GM23338 (cell line): ENCODE measurements at regions not wholly inside any gene's neighbourhood (a gene's known extent, or its start where the extent isn't known, plus 50 kb on each side); places are given as distances from the start of the nearest gene placed in this dataset.

Experiments
- ATAC-seq: fragments of 200-7000 bp; cut with Tn5 transposase; 3 replicates; pipeline ENCODE4 v1.9.1; 2020
- DNase-seq: peaks from one replicate; pipeline ENCODE4 v3.0.0-alpha.2; 2015; ENCODE audit warnings: low spot score
- H2AFZ ChIP-seq: fragments of 200-600 bp; sonication (generic); 2 replicates; pipeline ENCODE4 v1.8.0; 2016; ENCODE audit warnings: antibody characterized with exemption, mild to moderate bottlenecking, moderate library complexity
- H3F3A ChIP-seq: fragments of 200-600 bp; sonication (generic); replicated peaks from 2 replicates; pipeline ENCODE4 v1.8.0; 2017; ENCODE audit warnings: antibody characterized with exemption, mixed run types, low read depth
- H3K27ac ChIP-seq: fragments of 200-600 bp; sonication (generic); 2 replicates; pipeline ENCODE4 v1.6.1; 2016; ENCODE audit warnings: low read depth
- H3K27me3 ChIP-seq: fragments of 200-600 bp; sonication (generic); 2 replicates; pipeline ENCODE4 v1.8.0; 2016; ENCODE audit warnings: mild to moderate bottlenecking, mixed run types, moderate library complexity; ENCODE audit not compliant: insufficient read depth
- H3K36me3 ChIP-seq: fragments of 200-600 bp; sonication (generic); 2 replicates; pipeline ENCODE4 v1.8.0; 2016; ENCODE audit warnings: mild to moderate bottlenecking; ENCODE audit not compliant: insufficient read depth
- H3K4me1 ChIP-seq: fragments of 200-600 bp; sonication (generic); 2 replicates; pipeline ENCODE4 v1.8.0; 2016; ENCODE audit warnings: mild to moderate bottlenecking, moderate library complexity; ENCODE audit not compliant: insufficient read depth
- H3K4me2 ChIP-seq: fragments of 200-600 bp; sonication (generic); 2 replicates; pipeline ENCODE4 v1.7.1; 2017; ENCODE audit warnings: mixed run types
- H3K4me3 ChIP-seq: fragments of 200-600 bp; sonication (generic); 2 replicates; pipeline ENCODE4 v1.6.1; 2016; ENCODE audit warnings: mixed run types
- H3K79me2 ChIP-seq: fragments of 200-600 bp; sonication (generic); replicated peaks from 2 replicates; pipeline ENCODE4 v1.8.0; 2017; ENCODE audit warnings: mild to moderate bottlenecking; ENCODE audit not compliant: insufficient read depth
- H3K9me2 ChIP-seq: fragments of 200-600 bp; sonication (generic); 2 replicates; pipeline ENCODE4 v1.8.0; 2017; ENCODE audit not compliant: insufficient read depth
- H4K20me1 ChIP-seq: fragments of 200-600 bp; sonication (generic); replicated peaks from 2 replicates; pipeline ENCODE4 v1.8.0; 2017; ENCODE audit warnings: mild to moderate bottlenecking; ENCODE audit not compliant: insufficient read depth
- H3K27ac Mint-ChIP-seq: 2 replicates; pipeline ENCODE4 v1.8.0; 2020; ENCODE audit warnings: inconsistent platforms, mild to moderate bottlenecking, moderate library complexity, mixed read lengths
- H3K27me3 Mint-ChIP-seq: 3 replicates; pipeline ENCODE4 v1.8.0; 2022; ENCODE audit warnings: low read depth, mild to moderate bottlenecking, moderate library complexity, mixed read lengths, inconsistent platforms; ENCODE audit not compliant: insufficient read depth, poor library complexity
- H3K36me3 Mint-ChIP-seq: 3 replicates; pipeline ENCODE4 v1.8.0; 2021; ENCODE audit warnings: low read depth, mild to moderate bottlenecking, inconsistent platforms, moderate library complexity, mixed read lengths
- H3K4me1 Mint-ChIP-seq: 3 replicates; pipeline ENCODE4 v1.8.0; 2020; ENCODE audit warnings: mild to moderate bottlenecking, inconsistent platforms, mixed read lengths
- H3K4me3 Mint-ChIP-seq: 3 replicates; pipeline ENCODE4 v1.8.0; 2021; ENCODE audit warnings: moderate library complexity, mild to moderate bottlenecking, inconsistent platforms, mixed read lengths
- H3K9me3 Mint-ChIP-seq: 3 replicates; pipeline ENCODE4 v1.8.0; 2020; ENCODE audit warnings: moderate library complexity, mild to moderate bottlenecking, inconsistent platforms, mixed read lengths
- CREB1 ChIP-seq: fragments of 250-450 bp; sonication (Bioruptor Pico); IDR thresholded peaks from 2 replicates; pipeline ENCODE4 v1.5.0; 2020; ENCODE audit warnings: low read depth, mild to moderate bottlenecking, moderate library complexity
- EZH2 ChIP-seq: fragments of 200-600 bp; sonication (generic); IDR thresholded peaks from one replicate; pipeline ENCODE4 v1.8.0; 2017; ENCODE audit warnings: antibody characterized with exemption, mild to moderate bottlenecking, low read depth; ENCODE audit not compliant: unreplicated experiment
- EZH2phosphoT487 ChIP-seq: fragments of 200-600 bp; sonication (generic); IDR thresholded peaks from one replicate; pipeline ENCODE4 v1.8.1; 2018; ENCODE audit warnings: antibody characterized with exemption; ENCODE audit not compliant: unreplicated experiment
- JUNB ChIP-seq: IDR thresholded peaks from one replicate; pipeline ENCODE4 v1.6.1; 2016; ENCODE audit warnings: antibody characterized with exemption; ENCODE audit not compliant: unreplicated experiment
- NANOG ChIP-seq: IDR thresholded peaks from 2 replicates; pipeline ENCODE4 v1.6.1; 2016; ENCODE audit warnings: antibody characterized with exemption, borderline replicate concordance
- POLR2AphosphoS5 ChIP-seq: IDR thresholded peaks from 2 replicates; pipeline ENCODE4 v1.6.1; 2016; ENCODE audit warnings: antibody characterized with exemption, low read depth
- STAT1 ChIP-seq: IDR thresholded peaks from one replicate; pipeline ENCODE4 v1.6.1; 2016; ENCODE audit warnings: antibody characterized with exemption; ENCODE audit not compliant: unreplicated experiment
- ZNF114 ChIP-seq: fragments of 250-450 bp; sonication (Bioruptor Pico); IDR thresholded peaks from 2 replicates; pipeline ENCODE4 v1.5.0; 2020; ENCODE audit warnings: mild to moderate bottlenecking, moderate library complexity
- ZNF331 ChIP-seq: fragments of 250-450 bp; sonication (Bioruptor Pico); IDR thresholded peaks from 2 replicates; pipeline ENCODE4 v1.5.0; 2020; ENCODE audit warnings: low read depth, mild to moderate bottlenecking, moderate library complexity
- TF ChIP-seq, protein P1 (sequence below), 2 experiments: fragments of 200-600 bp in 1 of 2; sonication (generic) in 1 of 2; conservative IDR thresholded peaks; 2 replicates each; pipeline versions ENCODE4 v1.5.1 to v1.6.1; 2016 to 2017; ENCODE audit warnings: antibody characterized with exemption in 2 of 2, low read depth in 2 of 2, mild to moderate bottlenecking in 2 of 2, moderate library complexity in 1 of 2
- TF ChIP-seq, protein P2 (sequence below): IDR thresholded peaks from 2 replicates; pipeline ENCODE4 v1.6.1; 2016; ENCODE audit warnings: antibody characterized with exemption
- TF ChIP-seq, protein P3 (sequence below): fragments of 250-450 bp; sonication (Bioruptor Pico); IDR thresholded peaks from 2 replicates; pipeline ENCODE4 v1.5.0; 2020; ENCODE audit warnings: mild to moderate bottlenecking, moderate library complexity
- TF ChIP-seq, protein P4 (sequence below): IDR thresholded peaks from one replicate; pipeline ENCODE4 v1.6.1; 2018; ENCODE audit warnings: antibody characterized with exemption; ENCODE audit not compliant: unreplicated experiment

DNA sequence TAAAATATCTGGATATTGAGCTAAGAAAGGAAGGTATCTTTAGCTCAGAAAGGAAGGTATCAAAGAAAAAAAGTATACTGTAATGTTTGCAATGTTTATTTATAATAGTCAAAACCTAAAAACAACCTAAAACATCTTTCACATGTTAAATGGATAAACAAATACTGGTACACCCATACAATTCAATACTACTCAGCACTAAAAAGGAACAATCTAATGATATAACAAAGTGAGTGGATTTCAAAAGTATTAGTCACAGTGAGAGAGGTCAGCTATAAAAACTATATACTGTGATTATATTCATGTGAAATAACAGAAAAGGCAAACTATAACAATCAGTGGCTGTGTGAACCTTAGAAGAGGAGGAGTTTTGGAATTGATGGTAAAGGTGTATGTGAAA, 455.0 kb upstream of the FTMT start (continued):
- TF ChIP-seq, protein P1, sequence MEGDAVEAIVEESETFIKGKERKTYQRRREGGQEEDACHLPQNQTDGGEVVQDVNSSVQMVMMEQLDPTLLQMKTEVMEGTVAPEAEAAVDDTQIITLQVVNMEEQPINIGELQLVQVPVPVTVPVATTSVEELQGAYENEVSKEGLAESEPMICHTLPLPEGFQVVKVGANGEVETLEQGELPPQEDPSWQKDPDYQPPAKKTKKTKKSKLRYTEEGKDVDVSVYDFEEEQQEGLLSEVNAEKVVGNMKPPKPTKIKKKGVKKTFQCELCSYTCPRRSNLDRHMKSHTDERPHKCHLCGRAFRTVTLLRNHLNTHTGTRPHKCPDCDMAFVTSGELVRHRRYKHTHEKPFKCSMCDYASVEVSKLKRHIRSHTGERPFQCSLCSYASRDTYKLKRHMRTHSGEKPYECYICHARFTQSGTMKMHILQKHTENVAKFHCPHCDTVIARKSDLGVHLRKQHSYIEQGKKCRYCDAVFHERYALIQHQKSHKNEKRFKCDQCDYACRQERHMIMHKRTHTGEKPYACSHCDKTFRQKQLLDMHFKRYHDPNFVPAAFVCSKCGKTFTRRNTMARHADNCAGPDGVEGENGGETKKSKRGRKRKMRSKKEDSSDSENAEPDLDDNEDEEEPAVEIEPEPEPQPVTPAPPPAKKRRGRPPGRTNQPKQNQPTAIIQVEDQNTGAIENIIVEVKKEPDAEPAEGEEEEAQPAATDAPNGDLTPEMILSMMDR (conservative IDR thresholded peaks at IDR 0.05; ENCODE audit: low read depth in 2 of 2), result no peak

DNA sequence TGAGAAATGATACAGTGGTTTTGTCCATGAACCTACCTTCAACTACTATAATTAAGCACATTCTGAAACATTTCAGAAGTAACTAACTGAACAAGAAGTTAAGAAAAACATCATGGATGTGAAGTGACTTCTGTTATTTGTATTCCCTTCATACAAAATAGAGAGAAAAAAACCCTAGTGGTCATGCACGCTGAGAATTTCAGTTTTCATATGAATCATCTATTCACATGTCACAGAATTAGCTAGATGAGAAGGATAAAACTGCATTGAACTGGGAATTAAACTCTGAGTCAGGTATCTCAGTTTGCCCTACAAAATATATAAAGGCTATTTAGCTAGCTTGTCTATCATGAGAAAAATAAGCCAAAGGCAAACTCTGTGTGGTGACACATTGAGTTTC, 451.8 kb upstream of the FTMT start:
- Histone ChIP-seq H3K27ac (no peak overlapping the region), H3K4me2 (no peak overlapping the region), H3F3A (no peaks in the 10 kb centered on the region), H3K4me3 (no peak overlapping the region), H3K4me1 (no peaks in the 10 kb centered on the region), H3K79me2 (no peaks in the 10 kb centered on the region), H3K36me3 (0 out of 2 replicates have a peak, but pooled peaks cover 5% of the 10 kb centered on the region), H4K20me1 (no peaks in the 10 kb centered on the region), H2AFZ (no peak overlapping the region), H3K9me2 (0 out of 2 replicates have a peak, but pooled peaks cover 3% of the 10 kb centered on the region), H3K27me3 (no peaks in the 10 kb centered on the region)
- DNase-seq (no peak), ATAC-seq (no peak)
- no peaks in the 10 kb centered on the region for H3K27me3 Mint-ChIP-seq
- H3K27ac Mint-ChIP-seq, result no peak overlapping the region
- peaks cover 15% of the 10 kb centered on the region for H3K36me3 Mint-ChIP-seq
- H3K4me3 Mint-ChIP-seq, result no peak overlapping the region
- 0 out of 3 replicates have a peak, but pooled peaks cover 3% of the 10 kb centered on the region for H3K4me1 Mint-ChIP-seq
- H3K9me3 Mint-ChIP-seq, result peaks cover 24% of the 10 kb centered on the region
- TF ChIP-seq, protein P2, sequence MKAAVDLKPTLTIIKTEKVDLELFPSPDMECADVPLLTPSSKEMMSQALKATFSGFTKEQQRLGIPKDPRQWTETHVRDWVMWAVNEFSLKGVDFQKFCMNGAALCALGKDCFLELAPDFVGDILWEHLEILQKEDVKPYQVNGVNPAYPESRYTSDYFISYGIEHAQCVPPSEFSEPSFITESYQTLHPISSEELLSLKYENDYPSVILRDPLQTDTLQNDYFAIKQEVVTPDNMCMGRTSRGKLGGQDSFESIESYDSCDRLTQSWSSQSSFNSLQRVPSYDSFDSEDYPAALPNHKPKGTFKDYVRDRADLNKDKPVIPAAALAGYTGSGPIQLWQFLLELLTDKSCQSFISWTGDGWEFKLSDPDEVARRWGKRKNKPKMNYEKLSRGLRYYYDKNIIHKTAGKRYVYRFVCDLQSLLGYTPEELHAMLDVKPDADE, result no peak
- TF ChIP-seq NANOG (no peak), ZNF331 (CRISPR knock-in tag) (no peak), ZNF114 (CRISPR knock-in tag) (no peak), STAT1 (no peak), JUNB (no peak), POLR2AphosphoS5 (no peak), EZH2 (no peak), EZH2phosphoT487 (no peak), CREB1 (CRISPR knock-in tag) (no peak)
- TF ChIP-seq, protein P3, sequence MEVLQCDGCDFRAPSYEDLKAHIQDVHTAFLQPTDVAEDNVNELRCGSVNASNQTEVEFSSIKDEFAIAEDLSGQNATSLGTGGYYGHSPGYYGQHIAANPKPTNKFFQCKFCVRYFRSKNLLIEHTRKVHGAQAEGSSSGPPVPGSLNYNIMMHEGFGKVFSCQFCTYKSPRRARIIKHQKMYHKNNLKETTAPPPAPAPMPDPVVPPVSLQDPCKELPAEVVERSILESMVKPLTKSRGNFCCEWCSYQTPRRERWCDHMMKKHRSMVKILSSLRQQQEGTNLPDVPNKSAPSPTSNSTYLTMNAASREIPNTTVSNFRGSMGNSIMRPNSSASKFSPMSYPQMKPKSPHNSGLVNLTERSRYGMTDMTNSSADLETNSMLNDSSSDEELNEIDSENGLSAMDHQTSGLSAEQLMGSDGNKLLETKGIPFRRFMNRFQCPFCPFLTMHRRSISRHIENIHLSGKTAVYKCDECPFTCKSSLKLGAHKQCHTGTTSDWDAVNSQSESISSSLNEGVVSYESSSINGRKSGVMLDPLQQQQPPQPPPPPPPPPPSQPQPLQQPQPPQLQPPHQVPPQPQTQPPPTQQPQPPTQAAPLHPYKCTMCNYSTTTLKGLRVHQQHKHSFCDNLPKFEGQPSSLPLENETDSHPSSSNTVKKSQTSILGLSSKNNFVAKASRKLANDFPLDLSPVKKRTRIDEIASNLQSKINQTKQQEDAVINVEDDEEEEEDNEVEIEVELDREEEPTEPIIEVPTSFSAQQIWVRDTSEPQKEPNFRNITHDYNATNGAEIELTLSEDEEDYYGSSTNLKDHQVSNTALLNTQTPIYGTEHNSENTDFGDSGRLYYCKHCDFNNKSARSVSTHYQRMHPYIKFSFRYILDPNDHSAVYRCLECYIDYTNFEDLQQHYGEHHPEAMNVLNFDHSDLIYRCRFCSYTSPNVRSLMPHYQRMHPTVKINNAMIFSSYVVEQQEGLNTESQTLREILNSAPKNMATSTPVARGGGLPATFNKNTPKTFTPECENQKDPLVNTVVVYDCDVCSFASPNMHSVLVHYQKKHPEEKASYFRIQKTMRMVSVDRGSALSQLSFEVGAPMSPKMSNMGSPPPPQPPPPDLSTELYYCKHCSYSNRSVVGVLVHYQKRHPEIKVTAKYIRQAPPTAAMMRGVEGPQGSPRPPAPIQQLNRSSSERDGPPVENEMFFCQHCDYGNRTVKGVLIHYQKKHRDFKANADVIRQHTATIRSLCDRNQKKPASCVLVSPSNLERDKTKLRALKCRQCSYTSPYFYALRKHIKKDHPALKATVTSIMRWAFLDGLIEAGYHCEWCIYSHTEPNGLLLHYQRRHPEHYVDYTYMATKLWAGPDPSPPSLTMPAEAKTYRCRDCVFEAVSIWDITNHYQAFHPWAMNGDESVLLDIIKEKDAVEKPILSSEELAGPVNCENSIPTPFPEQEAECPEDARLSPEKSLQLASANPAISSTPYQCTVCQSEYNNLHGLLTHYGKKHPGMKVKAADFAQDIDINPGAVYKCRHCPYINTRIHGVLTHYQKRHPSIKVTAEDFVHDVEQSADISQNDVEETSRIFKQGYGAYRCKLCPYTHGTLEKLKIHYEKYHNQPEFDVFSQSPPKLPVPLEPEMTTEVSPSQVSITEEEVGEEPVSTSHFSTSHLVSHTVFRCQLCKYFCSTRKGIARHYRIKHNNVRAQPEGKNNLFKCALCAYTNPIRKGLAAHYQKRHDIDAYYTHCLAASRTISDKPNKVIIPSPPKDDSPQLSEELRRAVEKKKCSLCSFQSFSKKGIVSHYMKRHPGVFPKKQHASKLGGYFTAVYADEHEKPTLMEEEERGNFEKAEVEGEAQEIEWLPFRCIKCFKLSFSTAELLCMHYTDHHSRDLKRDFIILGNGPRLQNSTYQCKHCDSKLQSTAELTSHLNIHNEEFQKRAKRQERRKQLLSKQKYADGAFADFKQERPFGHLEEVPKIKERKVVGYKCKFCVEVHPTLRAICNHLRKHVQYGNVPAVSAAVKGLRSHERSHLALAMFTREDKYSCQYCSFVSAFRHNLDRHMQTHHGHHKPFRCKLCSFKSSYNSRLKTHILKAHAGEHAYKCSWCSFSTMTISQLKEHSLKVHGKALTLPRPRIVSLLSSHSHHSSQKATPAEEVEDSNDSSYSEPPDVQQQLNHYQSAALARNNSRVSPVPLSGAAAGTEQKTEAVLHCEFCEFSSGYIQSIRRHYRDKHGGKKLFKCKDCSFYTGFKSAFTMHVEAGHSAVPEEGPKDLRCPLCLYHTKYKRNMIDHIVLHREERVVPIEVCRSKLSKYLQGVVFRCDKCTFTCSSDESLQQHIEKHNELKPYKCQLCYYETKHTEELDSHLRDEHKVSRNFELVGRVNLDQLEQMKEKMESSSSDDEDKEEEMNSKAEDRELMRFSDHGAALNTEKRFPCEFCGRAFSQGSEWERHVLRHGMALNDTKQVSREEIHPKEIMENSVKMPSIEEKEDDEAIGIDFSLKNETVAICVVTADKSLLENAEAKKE (CRISPR knock-in tag), result no peak
- TF ChIP-seq, protein P4, sequence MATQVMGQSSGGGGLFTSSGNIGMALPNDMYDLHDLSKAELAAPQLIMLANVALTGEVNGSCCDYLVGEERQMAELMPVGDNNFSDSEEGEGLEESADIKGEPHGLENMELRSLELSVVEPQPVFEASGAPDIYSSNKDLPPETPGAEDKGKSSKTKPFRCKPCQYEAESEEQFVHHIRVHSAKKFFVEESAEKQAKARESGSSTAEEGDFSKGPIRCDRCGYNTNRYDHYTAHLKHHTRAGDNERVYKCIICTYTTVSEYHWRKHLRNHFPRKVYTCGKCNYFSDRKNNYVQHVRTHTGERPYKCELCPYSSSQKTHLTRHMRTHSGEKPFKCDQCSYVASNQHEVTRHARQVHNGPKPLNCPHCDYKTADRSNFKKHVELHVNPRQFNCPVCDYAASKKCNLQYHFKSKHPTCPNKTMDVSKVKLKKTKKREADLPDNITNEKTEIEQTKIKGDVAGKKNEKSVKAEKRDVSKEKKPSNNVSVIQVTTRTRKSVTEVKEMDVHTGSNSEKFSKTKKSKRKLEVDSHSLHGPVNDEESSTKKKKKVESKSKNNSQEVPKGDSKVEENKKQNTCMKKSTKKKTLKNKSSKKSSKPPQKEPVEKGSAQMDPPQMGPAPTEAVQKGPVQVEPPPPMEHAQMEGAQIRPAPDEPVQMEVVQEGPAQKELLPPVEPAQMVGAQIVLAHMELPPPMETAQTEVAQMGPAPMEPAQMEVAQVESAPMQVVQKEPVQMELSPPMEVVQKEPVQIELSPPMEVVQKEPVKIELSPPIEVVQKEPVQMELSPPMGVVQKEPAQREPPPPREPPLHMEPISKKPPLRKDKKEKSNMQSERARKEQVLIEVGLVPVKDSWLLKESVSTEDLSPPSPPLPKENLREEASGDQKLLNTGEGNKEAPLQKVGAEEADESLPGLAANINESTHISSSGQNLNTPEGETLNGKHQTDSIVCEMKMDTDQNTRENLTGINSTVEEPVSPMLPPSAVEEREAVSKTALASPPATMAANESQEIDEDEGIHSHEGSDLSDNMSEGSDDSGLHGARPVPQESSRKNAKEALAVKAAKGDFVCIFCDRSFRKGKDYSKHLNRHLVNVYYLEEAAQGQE, result no peak
